GM21360 (cell line): ENCODE measurements at regions not wholly inside any gene's neighbourhood (a gene's known extent, or its start where the extent isn't known, plus 50 kb on each side); places are given as distances from the start of the nearest gene placed in this dataset.
"Not testable (repeated sequence)": the region's sequence is repeated elsewhere in the genome, so short reads cannot be mapped to it uniquely, and the experiment has no call there.

Source experiments
- ATAC-seq: cut with Tn5 transposase; IDR thresholded peaks from one replicate; pipeline ENCODE4 v1.9.1; 2021; ENCODE audit warnings: mild to moderate bottlenecking, moderate library complexity; ENCODE audit not compliant: unreplicated experiment

- not testable (repeated sequence) for ATAC-seq
Measured at GRCh38 chr15:22519213-22519612, 60.5 kb downstream of the GOLGA6L22 start.

- not testable (repeated sequence) for ATAC-seq
Measured at GRCh38 chr15:22526537-22526936, 67.8 kb downstream of the GOLGA6L22 start.

- ATAC-seq, result not testable (repeated sequence)
Measured at GRCh38 chr15:22527016-22527415, 68.3 kb downstream of the GOLGA6L22 start.

GRCh38 chr15:22529200-22529599 lies 70.5 kb downstream of the GOLGA6L22 start:
- ATAC-seq, result not testable (repeated sequence)

GRCh38 chr15:22559701-22560100 lies 101.0 kb downstream of the GOLGA6L22 start:
- not testable (repeated sequence) for ATAC-seq

- ATAC-seq, result not testable (repeated sequence)
Measured at GRCh38 chr15:22561716-22562115, 103.0 kb downstream of the GOLGA6L22 start.

- ATAC-seq, result not testable (repeated sequence)
Measured at GRCh38 chr15:22566510-22566909, 107.8 kb downstream of the GOLGA6L22 start.

GRCh38 chr15:22569486-22569885 lies 110.8 kb downstream of the GOLGA6L22 start:
- ATAC-seq, result not testable (repeated sequence)

GRCh38 chr15:22572152-22572735 lies 113.5 kb downstream of the GOLGA6L22 start:
- ATAC-seq, result not testable (repeated sequence)

- ATAC-seq, result not testable (repeated sequence)
Measured at GRCh38 chr15:22572792-22573191, 114.1 kb downstream of the GOLGA6L22 start.

GRCh38 chr15:22577828-22578227 lies 119.1 kb downstream of the GOLGA6L22 start:
- not testable (repeated sequence) for ATAC-seq

GRCh38 chr15:22579213-22579612 lies 120.5 kb downstream of the GOLGA6L22 start:
- not testable (repeated sequence) for ATAC-seq

- not testable (repeated sequence) for ATAC-seq
Measured at GRCh38 chr15:22587391-22587790, 128.7 kb downstream of the GOLGA6L22 start.

- not testable (repeated sequence) for ATAC-seq
Measured at GRCh38 chr15:22598552-22598951, 139.8 kb downstream of the GOLGA6L22 start.

- not testable (repeated sequence) for ATAC-seq
Measured at GRCh38 chr15:22599526-22600320, 141.0 kb downstream of the GOLGA6L22 start.

GRCh38 chr15:22616976-22617375 lies 158.3 kb downstream of the GOLGA6L22 start:
- ATAC-seq, result not testable (repeated sequence)

- not testable (repeated sequence) for ATAC-seq
Measured at GRCh38 chr15:22631789-22632188, 154.7 kb upstream of the NIPA1 start.

GRCh38 chr15:22639983-22640382 lies 146.5 kb upstream of the NIPA1 start:
- not testable (repeated sequence) for ATAC-seq

- ATAC-seq, result not testable (repeated sequence)
Measured at GRCh38 chr15:22649458-22649857, 137.0 kb upstream of the NIPA1 start.

- ATAC-seq, result not testable (repeated sequence)
Measured at GRCh38 chr15:22651179-22651578, 135.3 kb upstream of the NIPA1 start.

GRCh38 chr15:22664294-22665058 lies 122.0 kb upstream of the NIPA1 start:
- ATAC-seq, result peak; percentile 73
